HEK293T (cell line): ENCODE measurements at regions not wholly inside any gene's neighbourhood (a gene's known extent, or its start where the extent isn't known, plus 50 kb on each side); places are given as distances from the start of the nearest gene placed in this dataset.

Source experiments
- ARNT ChIP-seq: fragments of 450-650 bp; IDR thresholded peaks from 2 replicates; pipeline ENCODE4 v1.6.1; 2017; ENCODE audit warnings: mild to moderate bottlenecking
- BHLHE40 ChIP-seq: fragments of 450-650 bp; IDR thresholded peaks from 2 replicates; pipeline ENCODE4 v1.6.1; 2016; ENCODE audit warnings: mild to moderate bottlenecking, moderate library complexity, borderline replicate concordance
- FOXA1 ChIP-seq: fragments of 450-650 bp; IDR thresholded peaks from 2 replicates; pipeline ENCODE4 v1.6.1; 2016; ENCODE audit warnings: mild to moderate bottlenecking
- FOXK2 ChIP-seq: fragments of 450-650 bp; IDR thresholded peaks from 2 replicates; pipeline ENCODE4 v1.6.1; 2016; ENCODE audit warnings: mild to moderate bottlenecking
- FOXM1 ChIP-seq: fragments of 450-650 bp; IDR thresholded peaks from 2 replicates; pipeline ENCODE4 v1.6.1; 2017; ENCODE audit warnings: mild to moderate bottlenecking, borderline replicate concordance
- HDGF ChIP-seq: fragments of 450-650 bp; IDR thresholded peaks from 2 replicates; pipeline ENCODE4 v1.6.1; 2017; ENCODE audit warnings: antibody characterized with exemption, borderline replicate concordance
- LEF1 ChIP-seq: fragments of 450-650 bp; IDR thresholded peaks from 2 replicates; pipeline ENCODE4 v1.6.1; 2017; ENCODE audit warnings: mild to moderate bottlenecking, borderline replicate concordance
- NFRKB ChIP-seq: fragments of 450-650 bp; IDR thresholded peaks from 2 replicates; pipeline ENCODE4 v1.6.1; 2016; ENCODE audit warnings: mild to moderate bottlenecking, moderate library complexity
- SP1 ChIP-seq: fragments of 450-650 bp; IDR thresholded peaks from 2 replicates; pipeline ENCODE4 v1.6.1; 2017
- TARDBP ChIP-seq: fragments of 450-650 bp; IDR thresholded peaks from 2 replicates; pipeline ENCODE4 v1.6.1; 2016

GRCh38 chr14:87271331-87271730 lies 721.7 kb downstream of the GALC start:
- TF ChIP-seq FOXK2 (no peak), HDGF (no peak), NFRKB (no peak), SP1 (no peak), ARNT (no peak), FOXA1 (no peak), LEF1 (no peak), BHLHE40 (no peak), TARDBP (no peak), FOXM1 (no peak)
